GM12878 (cell line): ENCODE measurements at regions not wholly inside any gene's neighbourhood (a gene's known extent, or its start where the extent isn't known, plus 50 kb on each side); places are given as distances from the start of the nearest gene placed in this dataset.

Experiments used
- CBX5 ChIP-seq: sonication (generic); IDR thresholded peaks from 2 replicates; pipeline ENCODE4 v1.6.1; 2016; ENCODE audit warnings: low read depth, moderate library complexity, mild to moderate bottlenecking, inconsistent platforms
- CEBPB ChIP-seq, 2 experiments: fragments of 150-350 bp in 1 of 2; IDR thresholded peaks; 2 replicates each; pipeline ENCODE4 v1.6.1; 2012 to 2014; ENCODE audit warnings: low read depth in 2 of 2, low read length in 2 of 2, borderline replicate concordance in 1 of 2, inconsistent platforms in 1 of 2
- CEBPZ ChIP-seq: fragments of 150-350 bp; IDR thresholded peaks from 2 replicates; pipeline ENCODE4 v1.6.1; 2016; ENCODE audit warnings: low read depth, low read length
- CREB1 ChIP-seq: IDR thresholded peaks from 2 replicates; pipeline ENCODE4 v1.6.1; 2012; ENCODE audit warnings: low read depth, mild to moderate bottlenecking, inconsistent platforms
- E2F8 ChIP-seq: fragments of 450-650 bp; IDR thresholded peaks from 2 replicates; pipeline ENCODE4 v1.6.1; 2018; ENCODE audit warnings: mild to moderate bottlenecking, low read depth, moderate library complexity; ENCODE audit not compliant: partially characterized antibody
- EP300 ChIP-seq, 2 experiments: fragments of 150-350 bp in 1 of 2; IDR thresholded peaks; 2 replicates each; pipeline ENCODE4 v1.6.1; 2011 to 2012; ENCODE audit warnings: low read depth in 2 of 2, low read length in 2 of 2, borderline replicate concordance in 1 of 2, improper control_type of control experiment in 1 of 2, inconsistent platforms in 1 of 2; ENCODE audit not compliant: control insufficient read depth in 1 of 2
- HCFC1 ChIP-seq: fragments of 150-350 bp; IDR thresholded peaks from 2 replicates; pipeline ENCODE4 v1.6.1; 2014; ENCODE audit warnings: low read length
- MTA3 ChIP-seq: IDR thresholded peaks from 2 replicates; pipeline ENCODE4 v1.6.1; 2012; ENCODE audit warnings: low read length, inconsistent platforms, borderline replicate concordance
- MXI1 ChIP-seq: fragments of 150-350 bp; IDR thresholded peaks from 2 replicates; pipeline ENCODE4 v1.6.1; 2011; ENCODE audit warnings: low read depth, mild to moderate bottlenecking, inconsistent platforms, low read length, improper control_type of control experiment
- NBN ChIP-seq: fragments of 450-650 bp; IDR thresholded peaks from 2 replicates; pipeline ENCODE4 v1.6.1; 2016
- NFYB ChIP-seq: IDR thresholded peaks from 2 replicates; pipeline ENCODE4 v1.6.1; 2011; ENCODE audit warnings: low read depth, mild to moderate bottlenecking, low read length, improper control_type of control experiment, moderate library complexity; ENCODE audit not compliant: insufficient read depth
- RBBP5 ChIP-seq: fragments of 200-600 bp; sonication (generic); conservative IDR thresholded peaks from 2 replicates; pipeline ENCODE4 v1.6.1; 2016
- SP1 ChIP-seq: IDR thresholded peaks from one replicate; pipeline ENCODE4 v1.6.1; 2011; ENCODE audit warnings: low read depth, low read length
- ZBTB4 ChIP-seq: fragments of 450-650 bp; formaldehyde crosslinking; IDR thresholded peaks from 2 replicates; pipeline ENCODE4 v1.4.0; 2022; ENCODE audit warnings: mild to moderate bottlenecking, moderate library complexity
- ZNF592 ChIP-seq: fragments of 450-650 bp; IDR thresholded peaks from 2 replicates; pipeline ENCODE4 v1.6.1; 2017; ENCODE audit warnings: mild to moderate bottlenecking, moderate library complexity
- ZZZ3 ChIP-seq: IDR thresholded peaks from 2 replicates; pipeline ENCODE4 v1.6.1; 2011; ENCODE audit warnings: low read depth; ENCODE audit not compliant: control insufficient read depth, insufficient read length

GRCh38 chr9:99513441-99514112, 291.5 kb downstream of the SEC61B start (continued):
- TF ChIP-seq ZBTB4 (CRISPR knock-in tag): no peak
- no peak for TF ChIP-seq CEBPZ
- no peak for TF ChIP-seq RBBP5
- no peak for TF ChIP-seq ZNF592
- TF ChIP-seq CREB1: peak; percentile 10; the same call in 1 of the 2 replicates
- no peak for TF ChIP-seq ZZZ3
- no peak for TF ChIP-seq CEBPB (IDR thresholded peaks at IDR 0.05; ENCODE audit: borderline replicate concordance in 1 of 2, low read depth in 2 of 2, low read length in 2 of 2)
- TF ChIP-seq MXI1: no peak
- peak; percentile 66; the same call in 1 of the 2 replicates for TF ChIP-seq NBN
- no peak for TF ChIP-seq SP1
- TF ChIP-seq MTA3: peak; percentile 15; the same call in 1 of the 2 replicates
- TF ChIP-seq NFYB: no peak
- TF ChIP-seq EP300 (IDR thresholded peaks at IDR 0.05; ENCODE audit: borderline replicate concordance in 1 of 2, control insufficient read depth in 1 of 2, low read depth in 2 of 2, low read length in 2 of 2): peak; percentile 85 to 95
- TF ChIP-seq E2F8: no peak
- TF ChIP-seq CBX5: no peak
- TF ChIP-seq HCFC1: no peak
